Activated CD4-positive, alpha-beta T cell treated with anti-CD3 and anti-CD28 coated beads for 4 hours (primary cell): ENCODE measurements at regions not wholly inside any gene's neighbourhood (a gene's known extent, or its start where the extent isn't known, plus 50 kb on each side); places are given as distances from the start of the nearest gene placed in this dataset.
"Not testable (repeated sequence)": the region's sequence is repeated elsewhere in the genome, so short reads cannot be mapped to it uniquely, and the experiment has no call there.

Experiments used
- DNase-seq, 2 donors: peaks; one replicate each; pipeline ENCODE4 v3.0.0-alpha.2; 2020

DNA sequence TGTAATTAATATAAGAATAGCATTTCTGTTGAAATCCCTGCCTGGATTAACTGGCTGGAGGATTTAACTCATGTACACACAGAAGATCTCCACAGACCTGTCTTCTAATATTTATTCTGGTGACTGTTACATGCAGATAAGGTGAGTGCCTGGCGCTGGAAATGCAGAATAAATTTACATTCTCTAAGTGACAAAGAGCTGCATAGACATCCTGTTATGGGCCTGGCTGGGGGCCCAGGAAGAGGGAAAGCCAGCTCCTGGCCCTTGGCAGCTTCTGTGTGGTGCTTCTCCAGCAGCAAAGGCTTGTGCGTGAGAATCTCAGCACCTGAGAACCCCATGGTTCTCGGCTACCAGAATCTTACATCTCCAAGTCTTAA is 446.6 kb downstream of the PTPRU start:
- DNase-seq, result no peak

DNA sequence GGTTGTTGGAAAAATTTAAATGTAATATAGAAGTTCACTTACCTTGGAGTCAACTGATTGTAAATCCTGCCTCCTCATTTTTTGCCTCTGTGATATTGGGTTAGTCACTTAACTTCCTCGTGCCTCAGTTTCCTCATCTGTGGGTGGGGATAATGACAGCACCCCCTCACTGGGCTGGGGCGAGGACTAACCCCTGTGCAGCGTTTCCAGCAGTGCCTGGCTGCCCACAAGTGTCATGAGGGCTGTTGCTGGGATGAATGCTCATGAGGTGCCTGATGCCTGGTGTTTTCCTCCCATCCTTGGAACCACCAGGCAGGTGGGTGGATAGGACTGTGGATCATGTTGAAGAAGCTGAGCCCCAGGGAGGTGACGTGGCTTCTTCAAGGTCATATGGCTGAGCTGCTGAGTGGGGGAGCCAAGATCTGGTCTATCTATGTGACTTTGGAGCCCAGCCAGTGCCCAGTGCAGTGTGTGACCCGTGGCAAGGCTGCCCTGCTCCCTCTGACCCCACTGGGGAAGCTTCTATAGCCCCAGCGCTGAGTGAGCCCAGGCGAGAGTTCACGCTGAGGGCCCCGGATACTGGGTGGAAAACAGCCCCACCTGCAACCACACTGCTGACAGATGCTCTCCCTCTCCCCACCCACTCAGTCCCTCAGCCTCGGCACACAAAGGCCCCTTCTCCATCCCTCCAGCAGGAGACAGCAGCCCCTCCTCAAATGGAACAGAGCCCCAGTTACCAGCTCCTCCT is 446.0 kb downstream of the PTPRU start:
- DNase-seq, result no peak

DNA sequence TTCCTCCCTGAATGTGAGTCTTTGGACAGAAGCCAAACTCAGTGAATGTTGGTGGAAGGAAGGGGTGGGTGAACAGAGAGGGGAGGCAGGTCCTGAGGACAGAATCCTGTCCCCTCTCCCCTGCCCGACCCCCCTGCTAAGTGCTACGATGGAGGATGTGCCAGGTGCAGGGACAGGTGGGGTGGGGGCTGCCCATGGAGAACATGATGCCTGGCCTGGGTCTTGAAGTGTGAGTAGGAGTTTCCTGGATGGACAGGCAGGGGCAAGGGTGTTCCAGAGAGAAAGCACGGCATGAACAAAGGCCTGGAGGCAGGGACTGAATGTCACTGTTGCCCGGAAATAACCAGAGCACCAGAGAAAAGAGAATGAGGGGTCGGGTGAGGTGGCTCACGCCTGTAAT is 445.1 kb downstream of the PTPRU start:
- not testable (repeated sequence) for DNase-seq

DNA sequence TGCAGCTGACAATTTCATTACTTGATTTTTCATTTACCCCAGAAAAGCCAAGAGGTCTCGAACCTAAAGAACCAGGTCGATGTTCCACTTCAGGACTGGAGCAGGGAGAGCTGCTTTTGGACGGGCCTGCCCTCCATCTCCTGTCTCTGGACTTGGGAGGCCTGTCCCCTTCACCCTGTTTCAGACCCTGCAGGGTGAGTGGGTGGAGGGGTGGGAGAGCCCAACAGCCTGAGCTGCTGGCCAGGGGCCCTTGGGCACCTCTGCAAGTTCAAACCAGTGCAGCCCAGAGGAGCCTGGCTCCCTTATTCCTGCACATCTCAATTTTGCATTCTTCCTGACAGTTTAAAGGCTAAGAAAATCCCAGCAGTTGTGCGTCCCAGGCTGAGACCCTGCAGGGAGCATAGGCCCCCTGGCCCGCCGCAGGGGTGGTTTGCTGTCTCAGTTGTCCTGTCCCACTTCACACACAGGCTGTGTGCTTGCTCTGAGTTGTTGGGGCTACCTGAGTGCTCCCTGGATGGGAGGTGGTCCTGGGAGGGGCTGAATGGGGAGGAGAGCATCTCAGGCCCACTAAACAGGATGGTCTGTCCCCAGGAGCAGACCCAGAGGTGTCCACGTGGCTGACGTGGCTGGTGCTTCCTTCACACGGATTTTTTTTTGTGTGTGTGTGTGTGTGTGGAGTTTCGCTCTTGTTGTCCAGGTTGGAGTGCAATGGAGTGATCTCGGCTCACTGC is 443.7 kb downstream of the PTPRU start:
- DNase-seq, result no peak

DNA sequence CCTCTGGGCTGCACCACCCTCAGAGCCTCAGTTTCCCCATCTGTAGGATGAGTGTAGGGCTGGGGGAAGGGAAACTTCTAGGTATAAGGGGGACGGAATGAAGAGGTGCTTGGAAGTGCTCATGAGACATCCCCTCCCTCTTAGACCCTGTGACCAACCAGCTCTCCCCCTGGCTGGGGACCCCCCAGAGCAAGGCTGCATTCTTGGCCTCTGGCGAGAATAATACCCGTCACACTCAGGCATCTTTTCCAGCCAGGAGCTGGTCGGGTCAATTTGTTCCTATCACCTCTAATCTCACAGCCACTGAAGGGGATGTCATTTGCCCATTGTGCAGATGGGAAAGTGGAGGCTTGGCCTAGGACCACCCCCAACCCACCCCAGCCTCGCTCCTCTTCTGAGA is 443.0 kb downstream of the PTPRU start:
- DNase-seq, result no peak

DNA sequence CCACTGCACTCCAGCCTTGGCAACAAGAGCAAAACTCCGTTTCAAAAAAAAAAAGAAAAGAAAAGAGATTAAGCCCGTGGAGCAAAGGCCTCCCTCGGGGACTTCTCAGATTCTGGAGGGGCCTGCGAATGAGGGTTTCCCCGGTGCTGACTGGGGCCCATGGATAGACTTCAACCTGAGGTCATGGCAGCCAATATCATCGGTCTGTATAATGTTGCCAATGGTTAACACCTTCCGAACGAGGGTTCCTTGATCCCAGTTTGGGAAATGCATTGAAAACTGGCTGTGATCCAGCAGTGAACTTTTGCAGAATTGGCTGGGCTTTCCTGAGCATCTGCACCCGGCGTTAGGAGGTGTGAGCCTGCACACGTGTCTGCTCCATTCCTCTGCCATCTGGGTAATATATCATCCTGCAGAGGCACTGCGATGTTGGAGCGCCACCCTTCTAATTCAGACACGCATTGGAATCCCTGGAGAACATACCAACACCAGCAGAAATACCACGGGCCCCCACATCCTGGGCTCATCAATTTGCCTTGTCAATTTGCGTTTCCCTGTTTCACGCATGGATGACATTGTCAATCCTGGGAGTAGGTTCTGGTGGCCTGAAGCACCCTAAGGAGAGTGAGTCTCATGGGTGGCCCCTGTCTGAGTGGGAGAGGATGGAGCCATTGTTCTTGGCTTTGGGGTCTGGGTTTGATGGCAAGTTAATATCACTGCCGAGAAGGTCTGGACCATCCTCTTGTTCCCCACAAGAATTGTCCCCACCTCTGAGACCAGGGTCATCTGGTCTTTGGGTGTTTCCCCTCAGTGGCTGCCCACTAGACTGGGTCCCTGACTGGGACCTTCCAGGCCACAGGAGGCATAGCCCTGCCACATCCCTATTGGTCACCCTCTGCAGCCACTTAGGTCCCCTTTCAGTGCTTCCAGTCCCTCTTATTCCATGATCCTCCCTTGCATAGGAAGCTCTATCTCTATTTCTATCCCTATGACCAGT is 441.0 kb downstream of the PTPRU start:
- DNase-seq, result no peak

DNA sequence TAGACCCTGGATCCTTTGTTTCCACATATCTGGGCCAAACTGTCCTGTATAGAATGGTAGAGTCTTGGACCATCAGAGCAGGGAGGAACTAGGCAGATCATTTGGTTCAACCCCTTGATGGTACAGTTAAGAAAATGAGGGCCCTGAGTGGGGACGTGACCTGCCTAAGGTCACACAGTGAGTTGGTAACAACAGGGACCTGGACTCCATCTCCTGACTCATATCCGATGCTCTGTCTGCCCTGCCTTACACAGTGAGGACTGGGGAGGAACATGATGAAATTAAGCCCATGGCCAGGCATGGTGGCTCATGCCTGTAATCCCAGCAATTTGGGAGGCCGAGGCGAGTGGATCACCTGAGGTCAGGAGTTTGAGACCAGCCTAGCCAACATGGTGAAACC is 440.2 kb downstream of the PTPRU start:
- DNase-seq, result no peak

DNA sequence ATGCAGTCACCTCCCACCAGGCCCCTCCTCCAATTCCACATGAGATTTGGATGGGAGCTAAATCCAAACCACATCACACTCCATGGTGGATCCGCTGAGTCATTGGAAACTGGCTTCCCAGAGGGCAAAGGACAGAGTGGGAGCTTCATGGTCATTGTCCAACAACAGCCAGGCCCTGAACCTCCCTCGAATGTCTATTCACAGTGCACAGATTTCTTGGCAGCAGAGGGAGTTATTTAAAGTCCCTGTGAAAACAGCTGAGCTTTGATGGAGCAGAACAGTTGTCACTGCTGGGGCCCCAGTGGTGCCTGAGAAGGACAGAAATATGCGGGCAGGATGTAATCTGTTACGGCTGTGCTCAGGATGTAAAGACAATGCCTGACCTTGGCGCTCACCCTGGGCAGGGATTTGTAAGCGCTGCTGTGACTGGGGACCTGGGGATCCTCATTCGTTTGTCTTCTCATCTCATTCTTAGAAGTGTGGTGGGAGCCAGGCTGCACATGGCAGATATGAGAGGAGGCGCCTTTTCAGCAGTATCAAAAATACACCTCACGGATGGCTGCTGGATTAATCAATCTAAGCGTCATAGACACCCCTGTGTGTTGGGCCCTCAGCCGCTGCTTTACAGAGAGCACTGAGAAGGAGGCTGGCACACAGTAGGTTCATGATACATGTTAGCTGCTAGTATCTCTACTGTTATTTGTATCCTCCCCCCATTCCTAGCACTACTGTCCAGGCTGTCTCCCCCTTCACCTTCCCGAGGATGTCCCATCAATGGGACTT is 439.4 kb downstream of the PTPRU start:
- no peak for DNase-seq

DNA sequence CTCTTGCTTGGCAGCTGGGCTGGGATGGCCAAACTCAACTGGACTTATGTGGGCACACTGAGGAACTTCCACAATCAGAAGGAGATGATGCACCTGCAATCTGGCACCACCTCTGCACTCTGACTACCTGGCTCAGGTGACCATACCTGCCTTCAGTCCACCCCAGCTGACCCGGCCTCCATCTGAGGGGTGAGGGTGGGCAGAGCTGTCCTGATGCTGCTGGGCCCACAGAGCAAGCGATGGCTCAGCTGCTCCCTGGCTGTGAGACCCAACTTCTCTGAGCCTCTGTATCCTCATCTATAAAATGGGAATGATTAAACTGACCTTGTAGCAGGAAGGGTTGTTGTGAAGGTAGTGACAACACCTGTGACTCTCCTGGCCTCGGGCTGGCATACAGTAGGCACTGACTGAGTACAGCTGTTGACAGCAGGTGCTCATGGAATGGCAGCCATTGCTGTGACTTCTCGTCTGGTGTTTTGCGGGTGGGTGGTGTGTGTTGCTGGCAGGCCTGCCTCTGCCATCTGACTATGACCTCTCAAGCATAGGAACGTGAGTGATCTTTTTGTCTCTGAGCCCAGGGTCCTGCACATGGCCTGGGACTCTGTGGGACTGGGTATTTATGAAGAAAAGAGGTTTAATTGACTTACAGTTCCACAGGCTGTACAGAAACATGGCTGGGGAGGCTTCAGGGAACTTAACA is 438.5 kb downstream of the PTPRU start:
- DNase-seq, result no peak

DNA sequence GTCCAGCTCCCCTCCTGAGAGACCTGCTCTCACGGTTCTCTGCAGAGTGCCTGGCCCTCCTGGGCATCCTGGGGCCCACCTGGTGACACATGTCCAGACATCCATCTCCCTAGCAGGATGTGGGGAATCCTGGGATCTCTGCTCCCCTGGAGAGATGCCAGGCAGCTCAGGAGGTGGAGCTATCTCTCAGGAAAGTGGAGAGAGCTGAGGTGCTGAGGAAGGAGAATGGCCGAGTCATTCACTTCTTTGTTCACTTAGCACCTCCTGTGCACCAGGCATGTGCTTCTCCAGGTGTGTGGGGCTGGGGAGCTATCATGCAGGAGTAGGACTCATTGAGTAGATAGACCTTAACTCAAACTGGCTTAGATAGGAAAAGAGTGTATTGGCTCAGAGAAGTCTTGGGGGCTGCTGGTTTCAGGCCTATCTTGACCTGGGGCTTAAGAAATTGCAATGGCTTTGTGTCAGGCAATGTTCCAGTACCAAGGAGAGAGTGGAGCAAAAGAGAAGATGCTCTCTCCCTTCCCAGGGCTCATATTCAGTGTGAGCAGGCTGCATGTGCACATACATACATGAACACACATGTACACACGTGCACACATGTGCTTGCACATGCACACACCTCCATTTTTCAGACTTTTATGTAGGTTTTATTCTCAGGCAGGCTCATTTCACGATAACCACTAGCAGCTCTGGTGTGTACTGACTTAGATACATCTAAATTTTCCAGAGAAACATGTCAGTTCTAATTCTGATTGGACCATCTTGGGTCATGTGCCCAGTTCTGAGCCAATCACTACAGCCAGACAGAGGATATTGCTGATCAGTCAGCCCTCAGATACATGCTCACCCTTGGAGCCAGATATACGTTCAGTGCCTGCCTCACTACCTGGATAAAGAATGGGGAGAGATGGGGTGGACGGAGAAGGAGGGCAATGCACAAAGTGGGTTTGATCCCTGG is 437.6 kb downstream of the PTPRU start:
- DNase-seq, result no peak

DNA sequence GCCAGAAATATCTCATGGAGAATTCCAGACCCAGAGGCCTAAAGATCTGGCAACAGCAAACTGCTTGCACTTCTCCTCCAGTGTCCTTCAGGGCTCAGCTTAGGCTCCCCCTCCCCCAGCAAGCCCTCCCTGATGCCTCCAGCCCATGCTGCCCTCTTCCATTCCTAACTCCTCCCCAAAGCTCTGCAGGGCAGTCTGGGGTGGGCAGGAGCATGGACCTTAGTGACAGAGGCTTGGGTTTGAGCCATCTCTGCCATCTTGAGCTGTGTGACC is 436.8 kb downstream of the PTPRU start:
- DNase-seq, result no peak

DNA sequence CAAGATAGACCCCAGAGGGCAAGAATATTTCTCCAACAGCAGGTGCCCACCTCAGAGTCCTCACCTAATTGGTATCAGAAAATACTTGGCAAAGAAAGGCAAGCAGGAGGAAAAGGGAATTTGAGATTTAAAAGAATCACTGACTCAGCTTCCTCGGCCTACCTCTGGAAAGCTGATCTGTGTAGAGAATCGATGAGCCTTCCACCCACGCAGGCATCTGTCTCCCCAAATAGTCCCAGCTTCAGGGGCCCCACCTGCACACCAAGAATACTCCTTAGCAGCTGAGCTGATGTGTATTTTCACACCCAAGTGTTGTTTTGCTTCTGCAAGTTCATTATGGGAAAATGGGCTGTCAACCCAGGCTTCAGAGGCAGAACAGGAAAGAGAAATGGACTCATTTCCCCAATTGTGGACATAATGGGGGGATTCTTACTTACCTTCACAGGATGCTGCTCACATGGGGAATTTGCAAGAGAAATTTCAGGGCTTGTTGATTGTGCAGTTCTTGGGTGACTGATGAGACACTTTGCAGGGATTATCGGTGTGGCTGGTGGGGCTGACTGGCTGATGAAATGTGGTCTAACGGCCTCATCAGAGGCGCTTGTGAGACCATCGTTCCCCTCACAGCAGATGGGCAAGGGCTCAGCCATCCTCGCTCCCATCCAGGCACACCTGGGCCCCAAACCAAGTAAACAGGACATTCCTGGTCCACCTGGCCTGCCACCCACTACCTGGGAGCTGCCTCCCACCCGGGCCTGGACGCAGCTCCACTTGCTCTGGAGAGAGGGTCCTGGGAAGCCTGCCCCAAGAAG is 436.3 kb downstream of the PTPRU start:
- DNase-seq, result no peak

DNA sequence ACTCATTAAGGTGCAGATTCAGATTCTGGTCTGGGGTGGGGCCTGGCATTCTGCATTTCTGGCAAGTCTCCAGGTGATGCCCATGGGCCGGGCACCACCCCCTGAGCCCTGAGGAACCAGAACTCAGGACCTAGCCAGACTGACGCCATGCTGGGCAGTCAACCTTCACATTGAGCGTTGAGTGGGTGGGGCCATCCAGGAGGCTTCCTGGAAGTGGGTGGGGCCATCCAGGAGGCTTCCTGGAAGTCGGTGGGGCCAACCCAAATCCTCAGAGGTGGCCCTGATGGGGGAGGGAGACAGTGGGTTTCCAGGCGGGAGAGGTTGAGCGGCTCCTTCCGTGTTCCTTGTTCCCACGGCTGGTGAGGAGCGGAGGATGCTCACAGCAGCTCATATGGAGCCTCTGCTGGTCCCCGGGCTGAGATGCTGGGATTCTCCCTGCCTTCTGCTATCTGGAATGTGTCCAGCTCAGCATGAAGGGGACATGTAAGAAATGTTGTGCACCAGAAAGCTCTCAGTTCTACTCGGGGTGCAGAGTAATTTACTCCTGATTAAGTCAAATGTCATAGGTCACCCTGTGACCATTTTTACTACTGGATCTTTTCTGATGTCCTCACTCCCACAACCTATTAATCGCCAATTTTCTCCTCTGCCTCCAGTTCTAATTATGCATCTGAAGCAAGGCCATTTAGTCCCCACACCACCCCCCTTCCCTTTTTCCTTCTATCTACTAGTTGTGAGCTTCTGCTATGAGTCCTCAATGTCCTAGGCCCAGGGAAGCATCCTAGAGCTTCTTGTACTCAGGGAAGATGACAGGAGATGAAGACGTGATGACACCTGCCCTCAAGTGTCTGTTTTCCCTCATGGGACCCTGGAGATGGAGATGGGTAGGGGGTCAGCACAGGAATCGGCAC is 435.4 kb downstream of the PTPRU start:
- DNase-seq, result no peak

DNA sequence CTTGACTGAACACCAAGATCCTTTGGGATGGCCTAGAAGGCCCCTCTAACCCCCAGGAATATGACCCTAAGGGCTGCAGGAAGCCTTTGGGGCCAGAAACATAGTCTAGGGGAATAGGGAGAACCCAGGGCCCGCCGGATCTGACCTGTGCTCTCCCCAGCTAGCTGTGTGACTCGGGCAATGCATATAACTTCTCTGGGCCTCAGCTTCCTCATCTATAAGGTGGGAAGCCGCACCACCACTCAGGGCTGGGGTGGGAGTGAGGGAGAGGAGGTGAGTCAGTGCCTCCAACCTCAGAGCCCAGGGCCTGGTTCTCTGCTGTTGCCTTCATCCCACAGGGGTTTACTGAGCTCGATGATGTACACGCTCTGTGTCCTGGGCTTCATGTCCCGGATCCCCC is 434.4 kb downstream of the PTPRU start:
- DNase-seq, result no peak

DNA sequence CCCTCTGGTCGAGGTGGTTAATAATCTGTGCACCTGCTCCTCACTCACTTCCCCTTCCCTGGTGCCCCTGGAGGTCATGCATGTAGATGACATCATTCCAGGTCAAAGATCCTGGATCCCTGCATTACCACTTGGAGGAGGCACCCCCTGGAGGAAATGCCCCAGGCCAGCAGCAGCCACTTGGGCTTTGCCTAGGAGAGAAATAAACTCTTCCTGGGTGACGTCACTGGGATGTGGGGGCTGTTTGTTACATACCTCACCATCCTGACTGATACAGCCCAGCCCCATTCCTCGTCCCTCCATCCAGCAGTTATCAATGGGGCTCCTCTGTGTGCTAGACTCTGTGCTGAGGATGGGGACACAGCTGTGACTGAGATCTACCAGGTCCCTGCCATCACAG is 433.6 kb downstream of the PTPRU start:
- DNase-seq, result no peak

DNA sequence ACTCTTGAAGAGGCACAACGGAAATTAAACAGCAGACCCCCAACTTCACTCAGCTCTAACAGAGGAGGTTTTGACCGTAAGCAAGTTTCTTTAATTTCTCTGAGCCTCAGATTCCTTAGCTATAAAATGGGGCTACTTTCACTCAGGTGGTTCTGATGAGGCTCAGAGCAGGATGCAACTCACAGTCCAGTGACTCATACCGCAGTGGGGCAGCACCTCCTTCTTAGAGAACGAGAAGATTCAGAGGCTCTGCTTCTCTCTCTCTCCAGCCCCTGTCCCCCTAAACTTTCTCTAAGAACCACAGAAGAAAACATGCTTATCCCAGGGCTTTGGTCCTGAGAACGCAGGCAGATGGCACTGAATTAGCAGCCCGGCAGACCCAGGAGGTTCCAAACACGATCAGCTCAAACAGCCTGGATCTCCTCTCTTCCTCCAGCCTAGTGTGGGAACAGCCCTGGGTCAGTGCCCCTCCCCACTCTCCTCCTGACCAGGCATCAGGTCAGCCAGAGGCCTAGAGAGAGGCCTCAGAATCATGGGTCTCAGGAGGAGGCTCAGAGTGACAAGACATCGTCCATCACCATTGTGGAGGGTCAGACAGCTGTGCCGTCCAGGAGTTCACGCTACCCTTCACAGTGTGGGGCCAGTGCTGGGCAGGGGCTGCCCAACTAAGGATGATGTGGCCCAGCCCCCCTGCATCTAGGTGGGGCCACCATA is 433.0 kb downstream of the PTPRU start:
- DNase-seq, result no peak

DNA sequence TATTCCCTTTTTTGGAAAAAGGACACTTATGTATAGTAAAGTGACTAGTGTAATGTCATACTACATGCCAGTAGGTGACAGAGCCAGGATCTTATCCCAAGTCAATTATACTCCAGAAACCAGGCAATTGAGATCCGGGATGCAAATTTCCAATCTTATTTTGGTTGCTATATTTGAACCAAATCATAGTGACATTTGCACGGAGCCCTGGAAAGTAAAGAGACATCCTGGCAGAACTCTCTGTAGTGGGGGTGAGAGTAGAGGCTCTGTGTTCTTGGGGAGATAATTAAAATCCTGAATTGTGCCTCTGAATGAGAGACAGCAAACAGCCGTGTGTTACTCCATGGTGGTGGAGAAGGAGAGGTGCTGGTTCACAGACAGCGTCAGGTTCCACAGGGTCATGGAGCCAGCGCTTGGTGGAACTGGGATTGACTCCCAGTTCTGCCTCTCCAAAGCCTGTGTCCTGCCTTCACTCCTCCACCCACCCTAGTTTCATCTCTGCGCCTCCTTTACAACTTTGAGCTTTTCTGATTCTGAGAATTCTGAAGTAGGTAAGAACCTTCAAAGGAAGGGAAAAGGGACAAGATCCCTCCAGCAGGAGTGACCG is 432.3 kb downstream of the PTPRU start:
- no peak for DNase-seq

DNA sequence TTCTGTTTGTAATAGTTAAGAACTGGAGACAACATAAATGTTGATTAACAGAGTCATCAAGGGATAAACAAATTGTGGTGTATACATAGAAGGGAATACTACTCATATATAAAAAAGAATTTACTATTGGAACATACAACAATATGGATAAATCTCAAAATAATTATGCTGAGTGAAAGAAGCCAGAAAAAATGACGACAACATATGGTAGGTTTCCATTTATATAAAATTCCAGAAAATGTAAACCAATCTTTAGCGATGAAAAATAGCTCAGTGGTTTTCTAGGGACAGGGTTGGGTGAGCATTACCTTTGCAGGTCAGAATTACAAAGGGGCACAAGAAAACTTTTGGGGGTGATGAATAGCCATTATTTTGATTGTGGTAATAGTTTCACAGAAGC is 431.6 kb downstream of the PTPRU start:
- DNase-seq, result no peak
